Stimulated activated CD4-positive, alpha-beta T cell treated with anti-CD3 and anti-CD28 coated beads, Interleukin-15, amount 100 ng/mL, for 1 hour (primary cell): ENCODE measurements at regions not wholly inside any gene's neighbourhood (a gene's known extent, or its start where the extent isn't known, plus 50 kb on each side); places are given as distances from the start of the nearest gene placed in this dataset.
"Not testable (repeated sequence)": the region's sequence is repeated elsewhere in the genome, so short reads cannot be mapped to it uniquely, and the experiment has no call there.

Source experiments
- DNase-seq, 2 donors: peaks; one replicate each; pipeline ENCODE4 v3.0.0-alpha.2; 2020; ENCODE audit warnings: low read depth in 1 of 2, low spot score in 1 of 2

GRCh38 chr6:170149681-170150589 is 140.9 kb downstream of the DLL1 start:
- no peak for DNase-seq

- no peak for DNase-seq
Observed at GRCh38 chr6:170148709-170149470, 142.0 kb downstream of the DLL1 start.

GRCh38 chr6:170147832-170148708 is 142.8 kb downstream of the DLL1 start:
- DNase-seq, result peak in 1 of 2 donors; percentile 23

GRCh38 chr6:170147056-170147787 is 143.7 kb downstream of the DLL1 start:
- DNase-seq, result no peak

GRCh38 chr6:170146640-170147039 is 144.2 kb downstream of the DLL1 start:
- DNase-seq, result no peak

GRCh38 chr6:170146131-170146530 is 144.7 kb downstream of the DLL1 start:
- DNase-seq, result not testable (repeated sequence)

GRCh38 chr6:170145716-170146115 is 145.2 kb downstream of the DLL1 start:
- DNase-seq, result not testable (repeated sequence)

- no peak for DNase-seq
Observed at GRCh38 chr6:170145272-170145592, 145.6 kb downstream of the DLL1 start.

GRCh38 chr6:170144571-170145271 is 146.2 kb downstream of the DLL1 start:
- DNase-seq, result no peak

- no peak for DNase-seq
Observed at GRCh38 chr6:170143401-170144150, 147.3 kb downstream of the DLL1 start.

GRCh38 chr6:170142559-170142958 is 148.3 kb downstream of the DLL1 start:
- DNase-seq, result no peak

- DNase-seq, result not testable (repeated sequence)
Observed at GRCh38 chr6:170141061-170141460, 149.8 kb downstream of the DLL1 start.

GRCh38 chr6:170140129-170140528 is 150.7 kb downstream of the DLL1 start:
- DNase-seq, result no peak

- no peak for DNase-seq
Observed at GRCh38 chr6:170139531-170139930, 151.3 kb downstream of the DLL1 start.

GRCh38 chr6:170139046-170139445 is 151.8 kb downstream of the DLL1 start:
- not testable (repeated sequence) for DNase-seq

GRCh38 chr6:170137911-170138910 is 152.7 kb downstream of the DLL1 start:
- DNase-seq, result no peak

- no peak for DNase-seq
Observed at GRCh38 chr6:170137176-170137891, 153.5 kb downstream of the DLL1 start.
